H1 (cell line): ENCODE measurements at regions not wholly inside any gene's neighbourhood (a gene's known extent, or its start where the extent isn't known, plus 50 kb on each side); places are given as distances from the start of the nearest gene placed in this dataset.

Experiments
- CEBPB ChIP-seq: IDR thresholded peaks from 2 replicates; pipeline ENCODE4 v1.6.1; 2012; ENCODE audit warnings: low read depth, low read length
- NANOG ChIP-seq: IDR thresholded peaks from 2 replicates; pipeline ENCODE4 v1.6.1; 2011; ENCODE audit warnings: low read length, low read depth, mild to moderate bottlenecking, inconsistent platforms; ENCODE audit not compliant: insufficient read depth, poor library complexity, severe bottlenecking
- SP2 ChIP-seq: IDR thresholded peaks from 2 replicates; pipeline ENCODE4 v1.6.1; 2012; ENCODE audit warnings: mild to moderate bottlenecking, low read length, inconsistent platforms

- no peak for TF ChIP-seq SP2
- no peak for TF ChIP-seq NANOG
- no peak for TF ChIP-seq CEBPB
These were observed 56.3 kb upstream of the TMCO5A start (continued) for GRCh38 chr15:37877851-37878741.
